Nephron (organoid): ENCODE measurements at regions not wholly inside any gene's neighbourhood (a gene's known extent, or its start where the extent isn't known, plus 50 kb on each side); places are given as distances from the start of the nearest gene placed in this dataset.

Experiments used
- H3K27ac Mint-ChIP-seq, 3 experiments: 2 replicates each; pipeline ENCODE4 v1.8.0; 2020; ENCODE audit warnings: mixed read lengths in 3 of 3, mild to moderate bottlenecking in 2 of 3, moderate library complexity in 1 of 3
- H3K27me3 Mint-ChIP-seq: 2 replicates; pipeline ENCODE4 v1.8.0; 2021; ENCODE audit warnings: low read depth, mild to moderate bottlenecking, moderate library complexity, mixed read lengths
- H3K36me3 Mint-ChIP-seq: 2 replicates; pipeline ENCODE4 v1.8.0; 2020; ENCODE audit warnings: low read depth, mixed read lengths
- H3K4me1 Mint-ChIP-seq: 2 replicates; pipeline ENCODE4 v1.8.0; 2020; ENCODE audit warnings: mixed read lengths
- H3K4me3 Mint-ChIP-seq, 3 experiments: 2 replicates each; pipeline ENCODE4 v1.8.0; 2020; ENCODE audit warnings: mild to moderate bottlenecking in 3 of 3, mixed read lengths in 3 of 3, moderate library complexity in 2 of 3
- H3K9me3 Mint-ChIP-seq: 2 replicates; pipeline ENCODE4 v1.8.0; 2020; ENCODE audit warnings: mixed read lengths
- TF ChIP-seq, protein P1 (sequence below), 3 experiments: fragments of 200-600 bp; sonication (generic); IDR thresholded peaks; one replicate each; pipeline ENCODE4 v1.5.0; 2021; ENCODE audit warnings: antibody characterized with exemption in 3 of 3; ENCODE audit not compliant: unreplicated experiment in 3 of 3

DNA sequence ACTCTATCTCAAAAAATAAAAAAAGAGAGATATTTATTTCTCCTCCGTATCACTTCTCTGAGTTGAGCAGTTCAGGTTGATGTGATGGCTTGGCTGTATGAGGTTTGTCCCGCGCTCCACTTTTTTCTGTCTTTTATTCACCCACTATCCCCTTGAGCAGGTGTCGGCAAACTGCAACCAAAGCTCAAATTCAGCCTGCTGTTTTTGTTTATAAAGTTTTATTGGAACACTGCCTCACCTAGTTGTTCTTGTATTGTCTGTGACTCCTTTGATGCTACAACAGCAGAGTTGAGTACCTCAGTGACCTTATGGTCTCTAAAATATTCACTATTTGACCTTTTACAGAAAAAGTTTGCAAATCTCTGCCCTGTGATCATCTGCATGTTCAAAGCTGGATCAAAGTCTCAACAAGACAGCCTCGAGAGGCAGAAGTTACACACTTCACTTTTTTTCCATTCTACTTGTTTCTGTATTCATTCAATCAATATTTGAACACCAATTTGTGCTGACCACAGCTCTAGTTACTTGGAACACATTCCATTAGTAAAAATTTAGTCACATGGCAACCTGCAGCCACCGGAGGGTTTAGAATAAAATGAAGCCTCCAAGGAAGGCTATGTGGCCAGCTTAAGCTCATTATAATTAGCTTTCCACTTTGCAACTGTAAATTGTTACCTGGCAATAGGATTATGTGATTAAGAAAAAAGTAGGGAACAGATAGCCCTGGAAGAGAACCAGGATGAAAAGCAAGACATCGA, 945.8 kb downstream of the KCNJ2 start:
- H3K27me3 Mint-ChIP-seq = no peaks in the 10 kb centered on the region
- H3K9me3 Mint-ChIP-seq = no peaks in the 10 kb centered on the region
- no peaks in the 10 kb centered on the region for H3K36me3 Mint-ChIP-seq

DNA sequence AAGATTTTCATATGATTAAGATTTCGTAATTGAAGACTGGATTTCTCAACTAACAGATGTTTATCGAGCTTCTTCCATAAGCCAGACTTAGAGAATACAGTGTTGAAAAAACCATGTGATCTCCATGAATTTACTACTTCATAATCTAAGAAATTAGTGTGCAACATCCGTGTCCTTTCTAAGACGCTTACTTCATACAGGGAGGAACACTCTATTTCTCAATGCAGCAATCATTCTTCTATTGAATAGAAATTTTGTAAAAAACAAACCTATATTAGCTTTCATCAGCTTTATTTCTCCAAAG, 946.3 kb downstream of the KCNJ2 start:
- no peak overlapping the region for H3K27ac Mint-ChIP-seq
- TF ChIP-seq, protein P1, sequence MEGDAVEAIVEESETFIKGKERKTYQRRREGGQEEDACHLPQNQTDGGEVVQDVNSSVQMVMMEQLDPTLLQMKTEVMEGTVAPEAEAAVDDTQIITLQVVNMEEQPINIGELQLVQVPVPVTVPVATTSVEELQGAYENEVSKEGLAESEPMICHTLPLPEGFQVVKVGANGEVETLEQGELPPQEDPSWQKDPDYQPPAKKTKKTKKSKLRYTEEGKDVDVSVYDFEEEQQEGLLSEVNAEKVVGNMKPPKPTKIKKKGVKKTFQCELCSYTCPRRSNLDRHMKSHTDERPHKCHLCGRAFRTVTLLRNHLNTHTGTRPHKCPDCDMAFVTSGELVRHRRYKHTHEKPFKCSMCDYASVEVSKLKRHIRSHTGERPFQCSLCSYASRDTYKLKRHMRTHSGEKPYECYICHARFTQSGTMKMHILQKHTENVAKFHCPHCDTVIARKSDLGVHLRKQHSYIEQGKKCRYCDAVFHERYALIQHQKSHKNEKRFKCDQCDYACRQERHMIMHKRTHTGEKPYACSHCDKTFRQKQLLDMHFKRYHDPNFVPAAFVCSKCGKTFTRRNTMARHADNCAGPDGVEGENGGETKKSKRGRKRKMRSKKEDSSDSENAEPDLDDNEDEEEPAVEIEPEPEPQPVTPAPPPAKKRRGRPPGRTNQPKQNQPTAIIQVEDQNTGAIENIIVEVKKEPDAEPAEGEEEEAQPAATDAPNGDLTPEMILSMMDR (IDR thresholded peaks at IDR 0.05; ENCODE audit: unreplicated experiment in 3 of 3) = no peak
- no peaks in the 10 kb centered on the region for H3K9me3 Mint-ChIP-seq
- H3K36me3 Mint-ChIP-seq = no peaks in the 10 kb centered on the region
- H3K4me3 Mint-ChIP-seq = no peak overlapping the region
- H3K4me1 Mint-ChIP-seq = peaks cover 10% of the 10 kb centered on the region
- no peaks in the 10 kb centered on the region for H3K27me3 Mint-ChIP-seq

More for the DNA sequence above, 945.8 kb downstream of the KCNJ2 start:
- Mint-ChIP-seq H3K4me1 (peaks cover 10% of the 10 kb centered on the region), H3K4me3 (no peak overlapping the region), H3K27ac (no peak overlapping the region)
- TF ChIP-seq, protein P1 (IDR thresholded peaks at IDR 0.05; ENCODE audit: unreplicated experiment in 3 of 3) = no peak

DNA sequence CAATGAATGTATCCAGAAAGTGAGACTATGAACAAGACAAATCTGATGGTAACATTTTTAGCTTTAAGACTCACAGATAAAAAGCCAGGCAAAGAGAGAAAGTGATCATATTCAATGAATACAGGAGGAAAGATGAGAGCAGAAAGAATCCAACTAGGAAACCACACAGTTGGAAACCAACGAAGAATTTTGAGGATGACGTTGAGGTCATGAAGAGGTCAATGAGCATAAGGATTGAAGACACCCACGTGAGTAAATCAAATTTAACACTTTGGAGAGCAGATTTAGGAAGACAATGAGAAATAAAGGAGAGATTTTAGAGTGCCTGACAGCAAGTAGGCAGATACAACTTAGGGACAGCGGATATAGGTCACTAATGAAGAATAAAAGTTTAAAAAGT, 948.1 kb downstream of the KCNJ2 start:
- Mint-ChIP-seq H3K4me3 (no peak overlapping the region), H3K27ac (no peak overlapping the region), H3K27me3 (peaks cover 4% of the 10 kb centered on the region), H3K4me1 (peaks cover 5% of the 10 kb centered on the region), H3K36me3 (no peaks in the 10 kb centered on the region), H3K9me3 (no peaks in the 10 kb centered on the region)
- TF ChIP-seq, protein P1 (IDR thresholded peaks at IDR 0.05; ENCODE audit: unreplicated experiment in 3 of 3) = no peak

DNA sequence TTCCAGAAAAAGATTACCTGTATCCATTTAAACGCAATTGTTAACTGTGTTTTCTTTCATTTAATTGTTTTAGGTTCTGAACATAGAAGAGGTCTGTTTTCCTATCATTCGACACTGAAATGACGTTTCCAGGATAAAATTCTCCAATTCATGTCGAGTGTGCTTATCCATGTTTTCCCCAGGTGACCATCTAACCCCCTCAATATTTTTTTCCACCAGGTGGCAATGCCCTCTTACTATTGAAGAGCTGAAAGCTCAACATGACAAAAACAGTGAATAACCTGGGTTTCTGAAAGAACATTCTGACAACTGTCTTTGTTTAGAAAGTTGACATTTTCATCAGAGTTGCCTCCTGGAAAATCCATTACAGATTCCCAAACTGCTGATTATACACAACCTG, 948.7 kb downstream of the KCNJ2 start:
- Mint-ChIP-seq H3K4me3 (no peak overlapping the region), H3K4me1 (peaks cover 5% of the 10 kb centered on the region), H3K36me3 (no peaks in the 10 kb centered on the region), H3K9me3 (no peaks in the 10 kb centered on the region), H3K27ac (no peak overlapping the region), H3K27me3 (peaks cover 4% of the 10 kb centered on the region)
- TF ChIP-seq, protein P1 (IDR thresholded peaks at IDR 0.05; ENCODE audit: unreplicated experiment in 3 of 3) = peak; percentile 27 to 42 (median 42)

DNA sequence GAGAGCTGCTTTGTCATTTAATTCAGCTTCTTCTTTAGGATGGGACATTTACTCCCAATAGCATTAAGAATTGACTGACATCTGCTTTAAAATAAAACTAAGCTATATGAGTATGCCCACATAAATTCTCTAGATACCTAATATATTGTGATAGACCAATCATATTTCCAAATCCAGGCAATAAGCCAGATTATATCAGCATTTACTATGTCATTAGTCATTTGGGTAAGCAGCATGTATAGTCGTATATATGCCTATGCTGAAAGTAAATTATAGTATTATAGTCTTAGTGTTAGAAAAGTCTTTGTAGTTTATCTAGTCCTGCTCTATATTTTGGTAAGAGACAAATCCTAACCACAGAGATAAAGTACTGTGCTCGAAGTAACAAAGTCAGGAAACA, 958.1 kb downstream of the KCNJ2 start:
- Mint-ChIP-seq H3K4me3 (no peak overlapping the region), H3K4me1 (no peaks in the 10 kb centered on the region), H3K36me3 (no peaks in the 10 kb centered on the region), H3K27ac (no peak overlapping the region), H3K27me3 (no peaks in the 10 kb centered on the region), H3K9me3 (no peaks in the 10 kb centered on the region)
- TF ChIP-seq, protein P1 (IDR thresholded peaks at IDR 0.05; ENCODE audit: unreplicated experiment in 3 of 3) = no peak

DNA sequence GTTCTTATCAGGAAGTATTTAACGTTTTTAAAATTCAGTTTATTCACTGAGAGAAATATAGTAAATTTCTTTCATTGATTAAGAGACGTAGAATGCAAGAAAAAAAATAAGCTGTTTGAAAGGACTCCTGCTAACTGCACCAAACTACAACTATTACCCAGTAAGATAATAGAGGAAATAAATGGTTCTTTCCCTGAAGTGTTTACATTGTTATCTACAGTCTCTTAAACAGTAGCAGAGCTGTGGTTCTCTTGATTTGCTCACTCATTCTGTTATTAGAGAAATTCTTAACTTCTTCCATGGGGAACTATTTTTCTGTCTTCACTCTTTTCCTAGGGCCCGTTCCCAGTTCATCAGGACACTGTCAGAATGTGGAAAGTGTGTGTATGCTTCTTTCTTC, 973.0 kb downstream of the KCNJ2 start:
- no peaks in the 10 kb centered on the region for H3K4me1 Mint-ChIP-seq
- H3K4me3 Mint-ChIP-seq = no peak overlapping the region
- TF ChIP-seq, protein P1 (IDR thresholded peaks at IDR 0.05; ENCODE audit: unreplicated experiment in 3 of 3) = no peak
- peaks cover 2% of the 10 kb centered on the region for H3K9me3 Mint-ChIP-seq
- H3K36me3 Mint-ChIP-seq = no peaks in the 10 kb centered on the region
- no peaks in the 10 kb centered on the region for H3K27me3 Mint-ChIP-seq
- no peak overlapping the region for H3K27ac Mint-ChIP-seq
